HFF-Myc (cell line): ENCODE measurements at regions not wholly inside any gene's neighbourhood (a gene's known extent, or its start where the extent isn't known, plus 50 kb on each side); places are given as distances from the start of the nearest gene placed in this dataset.
A peak's percentile ranks its signal among the peaks of the same experiment; 100 is the strongest.

Source experiments
- DNase-seq: peaks from one replicate; pipeline ENCODE4 v3.0.0-alpha.2; 2011; ENCODE audit warnings: low read depth; ENCODE audit errors: extremely low read depth
- H3K4me3 ChIP-seq: replicated peaks from 2 replicates; pipeline ENCODE4 v1.5.1; 2011; ENCODE audit warnings: low read depth, mild to moderate bottlenecking, control low read depth, low read length
- TF ChIP-seq, protein P1 (sequence below): IDR thresholded peaks from 2 replicates; pipeline ENCODE4 v1.5.1; 2012; ENCODE audit warnings: mild to moderate bottlenecking, low read depth, low read length, control low read depth; ENCODE audit errors: missing control alignments

DNA sequence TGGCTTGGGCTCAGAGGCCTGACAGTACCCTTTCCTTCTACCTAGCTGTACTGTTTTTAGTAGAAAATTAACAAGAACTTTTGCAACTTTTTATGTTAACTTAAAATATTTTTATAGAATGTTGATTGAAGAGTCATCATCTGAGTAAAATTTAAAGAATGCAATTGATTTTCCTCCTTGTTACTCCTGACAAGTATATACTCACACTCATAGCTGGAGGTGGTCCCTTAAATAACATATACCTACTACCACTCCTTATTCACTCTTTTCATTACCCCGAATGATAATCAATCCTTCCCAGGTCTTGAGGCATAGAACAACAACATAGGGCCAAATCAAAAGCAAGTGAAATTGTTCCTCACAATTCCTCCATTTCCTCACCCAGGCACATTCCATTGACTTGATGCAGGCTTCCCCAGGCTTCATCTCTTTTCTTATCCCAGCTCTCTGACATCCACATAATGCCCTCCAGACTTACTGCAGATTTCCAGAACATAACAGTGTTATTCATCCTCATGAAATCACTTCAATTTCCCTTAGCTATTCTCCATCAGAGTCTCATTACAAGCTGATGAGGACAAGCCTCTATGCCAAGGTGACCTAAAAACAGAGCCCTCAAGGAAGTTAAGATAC is 73.2 kb upstream of the ANXA10 start:
- TF ChIP-seq, protein P1, sequence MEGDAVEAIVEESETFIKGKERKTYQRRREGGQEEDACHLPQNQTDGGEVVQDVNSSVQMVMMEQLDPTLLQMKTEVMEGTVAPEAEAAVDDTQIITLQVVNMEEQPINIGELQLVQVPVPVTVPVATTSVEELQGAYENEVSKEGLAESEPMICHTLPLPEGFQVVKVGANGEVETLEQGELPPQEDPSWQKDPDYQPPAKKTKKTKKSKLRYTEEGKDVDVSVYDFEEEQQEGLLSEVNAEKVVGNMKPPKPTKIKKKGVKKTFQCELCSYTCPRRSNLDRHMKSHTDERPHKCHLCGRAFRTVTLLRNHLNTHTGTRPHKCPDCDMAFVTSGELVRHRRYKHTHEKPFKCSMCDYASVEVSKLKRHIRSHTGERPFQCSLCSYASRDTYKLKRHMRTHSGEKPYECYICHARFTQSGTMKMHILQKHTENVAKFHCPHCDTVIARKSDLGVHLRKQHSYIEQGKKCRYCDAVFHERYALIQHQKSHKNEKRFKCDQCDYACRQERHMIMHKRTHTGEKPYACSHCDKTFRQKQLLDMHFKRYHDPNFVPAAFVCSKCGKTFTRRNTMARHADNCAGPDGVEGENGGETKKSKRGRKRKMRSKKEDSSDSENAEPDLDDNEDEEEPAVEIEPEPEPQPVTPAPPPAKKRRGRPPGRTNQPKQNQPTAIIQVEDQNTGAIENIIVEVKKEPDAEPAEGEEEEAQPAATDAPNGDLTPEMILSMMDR: no peak
- H3K4me3 ChIP-seq: no peak overlapping the region
- DNase-seq: no peak

DNA sequence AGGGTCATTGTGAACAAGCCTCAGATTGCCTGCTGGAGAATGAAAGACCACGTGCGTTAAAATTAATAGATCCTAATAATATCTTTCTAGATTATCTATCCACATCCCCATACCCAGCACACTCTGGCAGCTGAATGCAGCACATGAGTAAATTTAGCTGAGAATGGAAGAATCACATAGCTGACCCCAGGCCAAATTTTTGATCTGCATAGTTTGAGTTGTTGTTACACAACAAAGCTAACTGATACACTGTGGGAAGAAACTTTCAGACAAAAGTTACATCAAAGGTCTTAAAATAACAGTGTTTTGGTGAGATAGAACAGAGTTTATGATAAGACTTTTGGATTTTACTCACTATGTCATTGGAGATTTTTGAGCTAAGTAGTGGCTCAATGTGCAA is 72.4 kb upstream of the ANXA10 start:
- H3K4me3 ChIP-seq: no peak overlapping the region
- no peak for DNase-seq
- TF ChIP-seq, protein P1: no peak

DNA sequence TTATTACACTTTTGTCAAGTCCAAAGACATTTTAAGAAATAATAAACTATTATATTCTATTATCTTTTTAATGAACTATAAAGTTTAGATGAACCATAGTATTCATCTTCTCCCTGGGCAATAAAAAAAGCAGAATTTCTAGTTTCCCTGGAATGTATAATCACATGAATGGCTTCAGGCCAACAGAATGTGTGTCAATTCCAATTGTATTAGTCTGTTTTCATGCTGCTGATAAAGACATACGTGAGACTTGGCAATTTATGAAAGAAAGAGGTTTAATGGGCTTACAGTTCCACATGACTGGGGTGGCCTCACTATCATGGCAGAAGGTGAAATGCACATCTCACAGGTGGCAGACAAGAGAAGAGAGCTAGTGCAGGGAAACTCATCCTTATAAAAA is 70.7 kb upstream of the ANXA10 start:
- DNase-seq: no peak
- TF ChIP-seq, protein P1: no peak

DNA sequence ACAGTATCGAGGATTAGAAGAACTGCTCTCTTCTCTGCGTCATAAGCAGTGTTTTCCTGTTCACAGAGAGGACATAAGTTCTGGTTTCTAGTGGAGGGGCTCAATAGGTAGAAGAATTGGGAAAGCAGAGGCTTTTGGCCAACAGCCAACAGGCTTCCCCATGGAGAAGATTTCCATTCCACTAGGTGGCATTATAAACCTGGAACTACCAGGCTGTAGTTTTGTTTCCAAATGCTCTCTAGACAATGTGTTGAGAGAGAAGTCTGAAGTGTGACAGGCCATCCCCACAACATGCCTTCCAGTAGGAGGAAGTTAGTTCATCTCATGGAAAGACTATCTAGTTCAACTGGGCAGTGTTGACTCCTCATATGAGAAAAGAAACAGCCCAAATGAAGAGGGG is 63.8 kb upstream of the ANXA10 start:
- TF ChIP-seq, protein P1: peak; percentile 19
- peak; percentile 10 for DNase-seq

More for the DNA sequence above, 70.7 kb upstream of the ANXA10 start:
- H3K4me3 ChIP-seq: no peak overlapping the region

DNA sequence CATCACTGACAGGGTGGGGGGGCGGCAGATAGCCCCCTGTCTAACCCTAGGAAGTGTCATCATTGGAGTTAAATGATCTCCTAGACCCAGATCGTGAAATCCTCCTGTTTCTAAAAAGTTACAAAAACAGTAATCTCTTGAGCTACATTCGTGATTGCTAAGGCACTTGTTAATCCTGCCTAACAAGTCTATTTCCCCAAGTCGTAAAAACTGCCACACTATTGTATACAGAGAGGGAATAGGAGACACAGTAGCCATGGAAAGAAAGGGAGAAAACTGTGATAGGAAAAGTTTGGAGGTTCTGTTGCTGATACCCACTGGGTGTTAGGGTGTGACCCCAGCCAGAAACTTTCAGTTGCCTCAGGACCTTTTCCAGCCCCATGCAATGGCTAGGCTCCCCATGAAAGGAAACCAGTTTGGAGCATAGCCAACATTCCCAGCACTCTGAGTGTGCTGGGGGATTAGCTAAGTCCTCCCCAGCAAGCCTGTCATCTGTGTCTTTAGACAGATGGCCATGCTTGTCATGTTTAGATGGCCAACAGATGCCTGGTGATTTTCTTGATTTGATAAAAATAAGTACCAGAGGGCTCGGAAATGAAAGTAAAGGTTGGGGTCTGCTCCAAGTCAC is 63.3 kb upstream of the ANXA10 start:
- TF ChIP-seq, protein P1: no peak
- H3K4me3 ChIP-seq: no peak overlapping the region
- DNase-seq: peak; percentile 2

More for the DNA sequence above, 63.8 kb upstream of the ANXA10 start:
- no peak overlapping the region for H3K4me3 ChIP-seq

DNA sequence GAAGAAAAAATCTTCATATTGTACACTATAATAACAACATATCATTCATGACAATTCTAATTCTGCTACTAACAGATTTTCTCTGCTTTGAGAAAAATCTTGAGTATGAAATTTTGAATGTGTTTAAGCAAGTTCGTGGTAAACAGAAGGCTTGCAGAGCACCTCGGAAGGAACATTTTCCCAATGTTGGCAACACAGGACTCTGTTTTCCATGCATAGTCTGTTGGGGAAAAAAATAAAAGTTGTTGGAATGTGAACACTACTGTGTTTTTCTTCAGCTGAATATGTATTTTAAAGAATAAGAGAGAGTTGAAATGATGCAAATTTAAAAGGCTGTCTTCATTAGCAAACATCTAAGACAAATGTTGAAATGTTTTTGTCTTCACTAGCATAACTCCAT is 54.7 kb upstream of the ANXA10 start:
- TF ChIP-seq, protein P1: no peak

More for the DNA sequence above, 54.7 kb upstream of the ANXA10 start:
- DNase-seq: no peak
- no peak overlapping the region for H3K4me3 ChIP-seq
